GM18505 (cell line): ENCODE measurements at regions not wholly inside any gene's neighbourhood (a gene's known extent, or its start where the extent isn't known, plus 50 kb on each side); places are given as distances from the start of the nearest gene placed in this dataset.

Experiments
- ATAC-seq: cut with Tn5 transposase; IDR thresholded peaks from one replicate; pipeline ENCODE4 v1.9.1; 2021; ENCODE audit not compliant: unreplicated experiment
- POLR2A ChIP-seq: IDR thresholded peaks from 4 replicates; pipeline ENCODE4 v1.6.1; 2011; ENCODE audit warnings: borderline replicate concordance; ENCODE audit not compliant: insufficient read depth, insufficient read length; ENCODE audit errors: extremely low read depth

DNA sequence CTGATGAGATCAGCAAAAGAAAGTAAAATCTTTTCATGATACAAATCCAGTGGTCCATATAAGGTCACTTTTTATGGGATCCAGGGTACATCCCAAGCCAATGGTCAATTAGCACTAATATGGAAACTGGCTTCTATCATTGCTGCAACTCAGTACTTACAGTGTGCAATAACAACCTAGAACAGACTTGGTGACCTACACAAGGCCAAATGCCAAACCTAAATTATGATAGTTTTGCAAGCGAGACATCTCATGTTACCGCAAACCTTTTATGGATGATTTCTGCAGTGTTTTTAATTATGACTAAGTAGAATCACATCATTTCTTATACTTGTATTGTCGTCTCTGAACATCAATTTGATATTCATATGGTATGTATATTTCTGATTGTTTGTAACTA lies 583.5 kb upstream of the SEMA3D start:
- ATAC-seq = no peak

GRCh38 chr7:85765698-85766298 lies 578.9 kb upstream of the SEMA3D start:
- TF ChIP-seq POLR2A = no peak
- no peak for ATAC-seq

More for the DNA sequence above, 583.5 kb upstream of the SEMA3D start:
- no peak for TF ChIP-seq POLR2A

- ATAC-seq = no peak
- no peak for TF ChIP-seq POLR2A
Measured at GRCh38 chr7:85764034-85764433, 577.2 kb upstream of the SEMA3D start.

DNA sequence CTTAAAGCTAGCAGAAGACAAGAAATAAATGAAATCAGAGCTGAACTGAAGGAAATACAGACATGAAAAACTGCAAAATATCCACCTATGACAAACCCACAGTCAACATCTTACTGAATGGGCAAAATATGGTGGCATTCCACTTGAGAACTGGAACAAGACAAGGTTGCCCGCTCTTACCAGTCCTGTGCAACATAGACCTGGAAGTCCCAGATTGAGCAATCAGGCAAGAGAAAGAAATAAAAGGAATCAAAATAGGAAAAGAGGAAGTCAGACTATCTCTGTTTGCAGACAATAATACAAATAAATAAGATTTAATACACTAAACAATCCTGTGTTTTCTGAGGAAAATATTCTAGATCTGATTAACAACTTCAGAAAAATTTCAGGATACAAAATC lies 570.5 kb upstream of the SEMA3D start:
- TF ChIP-seq POLR2A = no peak
- ATAC-seq = no peak

GRCh38 chr7:85750454-85750949 lies 563.6 kb upstream of the SEMA3D start:
- TF ChIP-seq POLR2A = no peak
- ATAC-seq = peak; percentile 96

GRCh38 chr7:85749696-85750453 lies 563.0 kb upstream of the SEMA3D start:
- ATAC-seq = no peak
- no peak for TF ChIP-seq POLR2A

- ATAC-seq = no peak
- no peak for TF ChIP-seq POLR2A
Measured at GRCh38 chr7:85748861-85749260, 562.0 kb upstream of the SEMA3D start.

DNA sequence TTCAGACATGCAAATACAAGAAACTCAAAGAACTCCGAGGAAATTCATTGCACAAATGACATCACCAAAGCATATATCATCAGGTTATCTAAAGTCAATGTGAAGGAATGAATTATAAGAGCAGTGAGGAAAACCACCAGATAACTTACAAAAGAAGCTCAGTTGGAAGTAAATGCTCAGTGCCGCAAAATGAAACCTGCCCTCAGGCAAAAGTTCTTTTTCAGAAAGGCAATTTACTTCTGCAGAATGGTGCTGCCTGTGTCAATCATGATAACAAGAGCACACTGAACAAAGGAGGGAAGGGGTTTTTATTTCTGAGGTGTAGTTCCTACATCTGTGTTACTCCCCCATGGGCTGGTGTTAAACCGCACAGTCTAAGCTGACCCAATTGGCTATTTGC lies 550.6 kb upstream of the SEMA3D start:
- ATAC-seq = no peak
- no peak for TF ChIP-seq POLR2A

DNA sequence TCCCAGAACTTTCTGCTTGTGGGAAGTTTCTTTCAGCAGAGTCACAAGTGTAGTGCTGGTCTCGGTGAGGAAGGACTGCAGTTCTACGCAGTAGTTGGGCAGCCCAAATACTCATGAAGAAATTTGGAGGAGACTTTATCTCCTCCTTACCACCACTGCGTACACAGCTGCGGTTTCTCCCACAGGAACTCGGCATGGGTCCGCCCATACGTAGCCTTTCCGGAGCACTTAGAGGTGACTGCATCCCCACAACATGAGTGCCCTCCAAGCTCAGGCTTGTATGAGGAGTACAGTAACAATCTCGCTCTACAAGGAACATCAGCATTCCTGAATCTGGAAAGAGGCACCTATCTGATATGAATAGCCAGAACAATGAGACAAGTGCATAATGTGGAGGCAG lies 549.2 kb upstream of the SEMA3D start:
- no peak for TF ChIP-seq POLR2A
- ATAC-seq = no peak

- TF ChIP-seq POLR2A = no peak
- no peak for ATAC-seq
Measured at GRCh38 chr7:85734823-85735222, 548.0 kb upstream of the SEMA3D start.

DNA sequence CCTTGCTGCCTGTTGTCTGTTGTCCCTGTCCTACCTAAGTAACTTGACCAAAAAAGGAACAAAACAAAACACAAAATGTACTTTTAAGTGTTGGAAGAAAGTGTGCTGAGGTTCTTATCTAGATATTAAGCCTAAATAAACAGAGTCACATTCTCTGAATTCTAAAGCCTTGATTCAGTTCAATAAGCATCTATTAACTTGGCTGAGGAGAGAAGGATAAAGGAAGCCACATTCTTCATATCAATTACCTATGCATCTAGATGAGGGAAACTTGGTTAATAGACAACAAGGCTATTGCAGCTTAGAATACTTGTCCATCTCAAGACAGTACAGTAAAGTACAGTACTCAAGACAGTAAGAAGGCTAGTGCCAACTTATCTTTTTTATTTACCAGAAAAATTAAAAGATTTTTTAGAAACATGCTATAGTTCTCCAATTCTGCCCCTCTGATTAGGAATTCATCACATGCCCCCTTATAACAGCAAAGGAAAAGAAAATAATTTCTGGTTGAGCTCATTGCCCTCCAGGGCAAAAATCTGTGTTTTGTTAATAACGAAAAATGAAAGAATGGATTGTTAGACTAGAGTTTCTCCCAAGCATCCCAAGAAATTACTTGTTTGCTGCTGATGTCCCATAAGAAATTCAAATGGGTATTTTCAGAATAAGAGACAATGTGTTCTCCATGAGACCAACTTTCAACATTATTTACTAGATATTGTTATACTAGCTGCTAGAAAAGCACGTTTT lies 546.5 kb upstream of the SEMA3D start:
- no peak for ATAC-seq
- no peak for TF ChIP-seq POLR2A

DNA sequence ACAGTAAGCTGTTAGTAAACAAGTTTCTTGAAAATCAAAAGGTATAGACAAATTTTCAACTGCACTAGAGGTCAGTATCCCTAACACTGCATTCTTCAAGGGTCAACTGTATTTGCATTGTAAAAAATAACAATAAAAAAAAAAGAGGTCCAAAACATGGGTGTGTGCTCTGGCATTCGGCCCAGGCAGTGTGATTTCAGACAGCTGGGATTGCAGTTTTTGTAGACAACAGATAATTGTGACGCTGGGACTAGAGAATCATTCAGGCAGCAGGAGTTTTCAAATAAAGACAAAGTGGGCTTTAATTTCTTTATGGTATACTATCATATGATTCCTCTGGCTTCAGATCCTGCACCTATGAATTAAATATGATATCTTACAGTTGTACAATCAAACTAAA lies 543.2 kb upstream of the SEMA3D start:
- no peak for TF ChIP-seq POLR2A
- no peak for ATAC-seq

DNA sequence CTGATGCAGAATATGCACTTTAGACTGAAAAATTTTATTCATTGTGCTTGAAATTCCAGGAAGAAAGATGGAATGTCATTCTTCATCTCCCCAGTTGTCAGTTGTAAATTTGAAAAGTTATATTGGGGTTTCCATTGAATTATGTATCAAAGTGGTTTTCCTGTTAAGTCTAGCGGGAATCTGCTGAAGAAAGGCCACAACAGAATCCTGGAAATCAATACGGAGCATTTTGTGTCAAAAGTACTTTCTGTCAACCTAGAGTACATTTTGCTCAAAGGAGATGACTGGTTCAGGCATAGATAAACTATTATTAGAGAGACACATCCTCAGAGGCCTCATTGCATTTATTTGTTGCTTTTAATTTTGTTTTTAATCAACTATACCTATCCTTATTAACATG lies 538.2 kb upstream of the SEMA3D start:
- no peak for ATAC-seq

More for the DNA sequence above, 538.2 kb upstream of the SEMA3D start:
- no peak for TF ChIP-seq POLR2A
